ENCODE measurements at regions not wholly inside any gene's neighbourhood (a gene's known extent, or its start where the extent isn't known, plus 50 kb on each side); places are given as distances from the start of the nearest gene placed in this dataset.

GRCh38 chr12:97912943-97913342, 450.3 kb downstream of the RMST start:
- no peak for TF ChIP-seq CTCF (IDR thresholded peaks at IDR 0.05)
- no peak for TF ChIP-seq EZH2 (IDR thresholded peaks at IDR 0.05; ENCODE audit: borderline replicate concordance, insufficient read depth, low read depth, low read length, poor library complexity, severe bottlenecking)
